SK-N-SH treated with all-trans-retinoic acid at 6 μM for 48 hours (cell line): ENCODE measurements at regions not wholly inside any gene's neighbourhood (a gene's known extent, or its start where the extent isn't known, plus 50 kb on each side); places are given as distances from the start of the nearest gene placed in this dataset.

Experiments
- ARNTL ChIP-seq: fragments of 450-650 bp; formaldehyde crosslinking; IDR thresholded peaks from 2 replicates; pipeline ENCODE4 v1.5.0; 2020; ENCODE audit warnings: low read depth, mild to moderate bottlenecking, moderate library complexity, borderline replicate concordance
- GLIS3 ChIP-seq: fragments of 250-450 bp; sonication (Bioruptor Pico); IDR thresholded peaks from 2 replicates; pipeline ENCODE4 v1.5.0; 2020; ENCODE audit warnings: mild to moderate bottlenecking, moderate library complexity
- OSR1 ChIP-seq: fragments of 250-450 bp; sonication (Bioruptor Pico); IDR thresholded peaks from 2 replicates; pipeline ENCODE4 v1.8.0; 2022; ENCODE audit warnings: moderate library complexity, mild to moderate bottlenecking, inconsistent platforms
- SNAI2 ChIP-seq: fragments of 250-450 bp; sonication (Bioruptor Pico); IDR thresholded peaks from 2 replicates; pipeline ENCODE4 v1.5.0; 2020; ENCODE audit warnings: mild to moderate bottlenecking, moderate library complexity
- TCF4 ChIP-seq: fragments of 250-450 bp; sonication (Bioruptor Pico); IDR thresholded peaks from 2 replicates; pipeline ENCODE4 v1.8.0; 2021; ENCODE audit warnings: mild to moderate bottlenecking, moderate library complexity, borderline replicate concordance
- ZC3H10 ChIP-seq: fragments of 250-450 bp; sonication (Bioruptor Pico); IDR thresholded peaks from 2 replicates; pipeline ENCODE4 v1.5.1; 2021; ENCODE audit warnings: mild to moderate bottlenecking, moderate library complexity
- ZFP3 ChIP-seq: fragments of 250-450 bp; sonication (Bioruptor Pico); IDR thresholded peaks from 2 replicates; pipeline ENCODE4 v1.5.0; 2020; ENCODE audit warnings: mild to moderate bottlenecking, moderate library complexity
- TF ChIP-seq, protein P1 (sequence below): fragments of 250-450 bp; sonication (Bioruptor Pico); IDR thresholded peaks from 2 replicates; pipeline ENCODE4 v1.8.0; 2021; ENCODE audit warnings: low read depth, mild to moderate bottlenecking, moderate library complexity, borderline replicate concordance
- TF ChIP-seq, protein P2 (sequence below): fragments of 250-450 bp; sonication (Bioruptor Pico); IDR thresholded peaks from 2 replicates; pipeline ENCODE4 v1.5.0; 2020; ENCODE audit warnings: mild to moderate bottlenecking, moderate library complexity
- TF ChIP-seq, protein P3 (sequence below): fragments of 250-450 bp; sonication (Bioruptor Pico); IDR thresholded peaks from 2 replicates; pipeline ENCODE4 v1.8.0; 2020; ENCODE audit warnings: mild to moderate bottlenecking, moderate library complexity, borderline replicate concordance

DNA sequence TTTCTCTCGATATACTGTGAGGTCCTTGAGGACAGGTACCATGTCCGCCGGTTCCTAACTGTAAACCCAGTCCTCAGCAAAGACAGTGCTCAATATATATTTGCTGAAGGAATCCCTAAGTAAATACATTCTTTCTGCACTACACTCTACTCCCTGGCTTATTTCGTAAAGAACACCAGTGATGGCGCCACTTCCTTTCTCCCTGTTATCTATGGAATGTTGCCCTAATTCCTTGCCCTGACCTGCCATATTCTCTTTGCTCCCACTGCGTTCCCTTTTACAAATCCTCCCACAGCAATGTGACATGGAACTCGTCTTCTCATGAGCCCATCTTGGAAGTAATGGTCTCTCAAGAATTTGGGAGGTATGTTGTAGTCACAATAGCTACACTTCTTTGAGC, 507.4 kb upstream of the COBL start:
- no peak for TF ChIP-seq GLIS3 (CRISPR knock-in tag)
- TF ChIP-seq, protein P1, sequence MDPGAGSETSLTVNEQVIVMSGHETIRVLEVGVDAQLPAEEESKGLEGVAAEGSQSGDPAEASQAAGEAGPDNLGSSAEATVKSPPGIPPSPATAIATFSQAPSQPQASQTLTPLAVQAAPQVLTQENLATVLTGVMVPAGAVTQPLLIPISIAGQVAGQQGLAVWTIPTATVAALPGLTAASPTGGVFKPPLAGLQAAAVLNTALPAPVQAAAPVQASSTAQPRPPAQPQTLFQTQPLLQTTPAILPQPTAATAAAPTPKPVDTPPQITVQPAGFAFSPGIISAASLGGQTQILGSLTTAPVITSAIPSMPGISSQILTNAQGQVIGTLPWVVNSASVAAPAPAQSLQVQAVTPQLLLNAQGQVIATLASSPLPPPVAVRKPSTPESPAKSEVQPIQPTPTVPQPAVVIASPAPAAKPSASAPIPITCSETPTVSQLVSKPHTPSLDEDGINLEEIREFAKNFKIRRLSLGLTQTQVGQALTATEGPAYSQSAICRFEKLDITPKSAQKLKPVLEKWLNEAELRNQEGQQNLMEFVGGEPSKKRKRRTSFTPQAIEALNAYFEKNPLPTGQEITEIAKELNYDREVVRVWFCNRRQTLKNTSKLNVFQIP (CRISPR knock-in tag) = no peak
- TF ChIP-seq OSR1 (CRISPR knock-in tag) = no peak
- TF ChIP-seq ZFP3 (CRISPR knock-in tag) = no peak
- TF ChIP-seq, protein P2, sequence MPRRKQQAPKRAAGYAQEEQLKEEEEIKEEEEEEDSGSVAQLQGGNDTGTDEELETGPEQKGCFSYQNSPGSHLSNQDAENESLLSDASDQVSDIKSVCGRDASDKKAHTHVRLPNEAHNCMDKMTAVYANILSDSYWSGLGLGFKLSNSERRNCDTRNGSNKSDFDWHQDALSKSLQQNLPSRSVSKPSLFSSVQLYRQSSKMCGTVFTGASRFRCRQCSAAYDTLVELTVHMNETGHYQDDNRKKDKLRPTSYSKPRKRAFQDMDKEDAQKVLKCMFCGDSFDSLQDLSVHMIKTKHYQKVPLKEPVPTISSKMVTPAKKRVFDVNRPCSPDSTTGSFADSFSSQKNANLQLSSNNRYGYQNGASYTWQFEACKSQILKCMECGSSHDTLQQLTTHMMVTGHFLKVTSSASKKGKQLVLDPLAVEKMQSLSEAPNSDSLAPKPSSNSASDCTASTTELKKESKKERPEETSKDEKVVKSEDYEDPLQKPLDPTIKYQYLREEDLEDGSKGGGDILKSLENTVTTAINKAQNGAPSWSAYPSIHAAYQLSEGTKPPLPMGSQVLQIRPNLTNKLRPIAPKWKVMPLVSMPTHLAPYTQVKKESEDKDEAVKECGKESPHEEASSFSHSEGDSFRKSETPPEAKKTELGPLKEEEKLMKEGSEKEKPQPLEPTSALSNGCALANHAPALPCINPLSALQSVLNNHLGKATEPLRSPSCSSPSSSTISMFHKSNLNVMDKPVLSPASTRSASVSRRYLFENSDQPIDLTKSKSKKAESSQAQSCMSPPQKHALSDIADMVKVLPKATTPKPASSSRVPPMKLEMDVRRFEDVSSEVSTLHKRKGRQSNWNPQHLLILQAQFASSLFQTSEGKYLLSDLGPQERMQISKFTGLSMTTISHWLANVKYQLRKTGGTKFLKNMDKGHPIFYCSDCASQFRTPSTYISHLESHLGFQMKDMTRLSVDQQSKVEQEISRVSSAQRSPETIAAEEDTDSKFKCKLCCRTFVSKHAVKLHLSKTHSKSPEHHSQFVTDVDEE = no peak
- no peak for TF ChIP-seq ZC3H10 (CRISPR knock-in tag)
- TF ChIP-seq, protein P3, sequence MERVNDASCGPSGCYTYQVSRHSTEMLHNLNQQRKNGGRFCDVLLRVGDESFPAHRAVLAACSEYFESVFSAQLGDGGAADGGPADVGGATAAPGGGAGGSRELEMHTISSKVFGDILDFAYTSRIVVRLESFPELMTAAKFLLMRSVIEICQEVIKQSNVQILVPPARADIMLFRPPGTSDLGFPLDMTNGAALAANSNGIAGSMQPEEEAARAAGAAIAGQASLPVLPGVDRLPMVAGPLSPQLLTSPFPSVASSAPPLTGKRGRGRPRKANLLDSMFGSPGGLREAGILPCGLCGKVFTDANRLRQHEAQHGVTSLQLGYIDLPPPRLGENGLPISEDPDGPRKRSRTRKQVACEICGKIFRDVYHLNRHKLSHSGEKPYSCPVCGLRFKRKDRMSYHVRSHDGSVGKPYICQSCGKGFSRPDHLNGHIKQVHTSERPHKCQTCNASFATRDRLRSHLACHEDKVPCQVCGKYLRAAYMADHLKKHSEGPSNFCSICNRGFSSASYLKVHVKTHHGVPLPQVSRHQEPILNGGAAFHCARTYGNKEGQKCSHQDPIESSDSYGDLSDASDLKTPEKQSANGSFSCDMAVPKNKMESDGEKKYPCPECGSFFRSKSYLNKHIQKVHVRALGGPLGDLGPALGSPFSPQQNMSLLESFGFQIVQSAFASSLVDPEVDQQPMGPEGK (CRISPR knock-in tag) = no peak
- TF ChIP-seq TCF4 (CRISPR knock-in tag) = no peak
- TF ChIP-seq SNAI2 = no peak
- TF ChIP-seq ARNTL (CRISPR knock-in tag) = no peak
